Right ventricle myocardium inferior (tissue), 1 donor: ENCODE measurements at regions not wholly inside any gene's neighbourhood (a gene's known extent, or its start where the extent isn't known, plus 50 kb on each side); places are given as distances from the start of the nearest gene placed in this dataset.

ENCODE experiments used
- ATAC-seq: fragments of 200-7000 bp; cut with Tn5 transposase; one replicate; pipeline ENCODE4 v1.9.1; 2020; ENCODE audit warnings: mild to moderate bottlenecking, moderate library complexity
- DNase-seq: peaks from one replicate; pipeline ENCODE4 v3.0.0; 2021; ENCODE audit errors: missing footprints
- intact Hi-C: fragments of 100-400 bp; cut with DNase I; formaldehyde crosslinking; loops from one replicate; pipeline ENCODE4 v1.11.0; 2022
- donor health status: DM: no; HTN: yes; CAD: no; lungs with severe emphysema.

- DNase-seq, result no peak
- ATAC-seq, result no peak
- intact Hi-C loops, result no loop called here
Observed at GRCh38 chr2:125424266-125424785, 1231.6 kb upstream of the GYPC start.

GRCh38 chr2:125427721-125428315 lies 1228.1 kb upstream of the GYPC start:
- DNase-seq, result no peak
- no peak for ATAC-seq
- intact Hi-C loops, result no loop called here

GRCh38 chr2:125444106-125444505 lies 1211.9 kb upstream of the GYPC start:
- ATAC-seq, result no peak
- no peak for DNase-seq
- intact Hi-C loops, result no loop called here

DNA sequence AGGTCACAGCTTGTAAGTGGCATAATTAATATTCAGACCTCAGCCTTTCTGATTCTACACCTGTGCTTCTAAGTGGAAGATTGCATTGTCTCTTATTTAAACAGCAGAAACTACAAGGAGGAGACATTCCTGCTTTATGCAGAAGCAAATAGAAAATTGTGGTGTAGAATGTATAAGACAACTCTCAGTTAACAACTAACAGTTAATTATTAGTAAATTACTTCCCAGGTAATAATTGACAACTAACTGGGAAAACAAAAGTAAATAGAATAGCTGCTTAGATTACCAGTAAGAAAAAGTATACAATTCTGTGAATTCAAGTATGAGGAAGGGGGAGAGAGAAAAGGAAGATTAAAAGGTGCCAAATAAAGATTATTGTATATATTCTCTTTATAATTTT lies 1210.5 kb upstream of the GYPC start:
- intact Hi-C loops, result no loop called here
- no peak for ATAC-seq
- DNase-seq, result no peak

GRCh38 chr2:125450092-125450491 lies 1205.9 kb upstream of the GYPC start:
- ATAC-seq, result no peak
- intact Hi-C loops, result no loop called here
- no peak for DNase-seq

GRCh38 chr2:125455110-125455509 lies 1200.8 kb upstream of the GYPC start:
- intact Hi-C loops, result no loop called here
- no peak for DNase-seq
- no peak for ATAC-seq

GRCh38 chr2:125456693-125457363 lies 1199.1 kb upstream of the GYPC start:
- ATAC-seq (no peak), DNase-seq (no peak)
- intact Hi-C loops, result no loop called here

DNA sequence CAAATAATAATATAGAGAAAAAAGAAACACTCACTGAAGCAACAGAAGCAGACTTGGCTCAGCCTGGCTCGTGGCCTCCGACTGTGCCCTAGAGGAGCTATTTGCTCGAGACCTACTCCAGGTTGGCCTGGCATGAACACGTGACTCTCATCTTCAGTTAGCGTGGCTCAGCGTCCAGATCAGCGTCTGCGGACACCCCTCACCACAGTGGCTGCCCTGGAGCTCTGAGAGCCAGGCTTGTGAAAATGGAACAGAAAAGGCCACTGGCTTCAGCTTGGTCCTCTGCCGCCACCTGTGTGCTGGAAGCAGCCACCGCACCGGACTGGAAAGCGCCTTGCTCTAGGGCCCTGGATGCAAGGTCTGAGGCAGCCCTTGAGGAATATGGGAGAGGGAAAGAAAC lies 1184.0 kb upstream of the GYPC start:
- intact Hi-C loops, result no loop called here
- ATAC-seq, result no peak
- DNase-seq, result peak; percentile 50

DNA sequence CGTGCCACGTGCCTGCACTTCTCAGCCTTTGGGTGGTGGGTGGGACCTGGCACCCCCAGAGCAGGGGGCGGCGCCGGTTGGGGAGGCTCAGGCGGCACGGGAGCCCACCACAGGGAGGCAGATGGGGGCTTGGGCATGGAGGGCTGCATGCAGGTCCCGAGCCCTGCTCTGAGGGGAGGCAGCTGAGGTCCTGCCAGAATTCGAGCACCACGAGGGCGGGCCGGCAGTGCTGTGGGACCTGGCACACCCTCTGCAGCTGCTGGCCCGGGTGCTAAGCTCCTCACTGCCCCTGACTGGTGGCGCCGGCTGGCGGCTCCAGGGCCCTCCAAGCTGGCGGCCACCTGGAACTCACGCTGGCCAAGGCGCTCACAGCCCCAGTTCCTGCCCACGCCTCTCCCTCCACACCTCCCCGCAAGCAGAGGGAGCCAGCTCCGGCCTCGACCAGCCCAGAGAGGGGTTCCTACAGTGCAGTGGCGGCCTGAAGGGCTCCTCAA lies 1176.8 kb upstream of the GYPC start:
- intact Hi-C loops, result no loop called here
- DNase-seq (peak; percentile 60), ATAC-seq (no peak)

- intact Hi-C loops, result no loop called here
- DNase-seq, result no peak
- no peak for ATAC-seq
Observed at GRCh38 chr2:125490308-125490707, 1165.7 kb upstream of the GYPC start.

- no peak for DNase-seq
- ATAC-seq, result no peak
- intact Hi-C loops, result no loop called here
Observed at GRCh38 chr2:125491663-125492062, 1164.3 kb upstream of the GYPC start.

DNA sequence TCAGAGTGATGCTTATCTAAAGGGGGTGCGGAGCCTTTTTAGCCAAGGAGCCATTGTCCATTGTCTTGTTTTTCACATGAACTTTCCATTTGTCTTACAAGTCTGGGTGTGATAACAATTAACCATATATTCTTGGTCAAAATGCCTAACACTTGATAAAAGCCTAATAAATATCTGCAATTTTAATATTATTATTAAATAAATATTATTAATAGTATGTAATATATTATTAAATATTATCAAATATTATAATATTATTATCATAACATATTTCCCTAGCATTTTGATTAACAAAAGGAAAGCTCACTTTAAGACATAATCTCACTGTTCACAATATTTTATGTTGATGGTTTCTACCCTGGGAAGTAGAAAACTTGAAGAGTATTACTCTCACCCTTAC lies 1143.6 kb upstream of the GYPC start:
- intact Hi-C loops, result no loop called here
- no peak for ATAC-seq

GRCh38 chr2:125516496-125517109 lies 1139.4 kb upstream of the GYPC start:
- ATAC-seq, result no peak
- intact Hi-C loops, result no loop called here

More for the DNA sequence above, 1143.6 kb upstream of the GYPC start:
- DNase-seq, result no peak

GRCh38 chr2:125526093-125526492 lies 1129.9 kb upstream of the GYPC start:
- ATAC-seq (no peak), DNase-seq (no peak)
- intact Hi-C loops, result no loop called here

More at GRCh38 chr2:125516496-125517109, 1139.4 kb upstream of the GYPC start:
- no peak for DNase-seq

DNA sequence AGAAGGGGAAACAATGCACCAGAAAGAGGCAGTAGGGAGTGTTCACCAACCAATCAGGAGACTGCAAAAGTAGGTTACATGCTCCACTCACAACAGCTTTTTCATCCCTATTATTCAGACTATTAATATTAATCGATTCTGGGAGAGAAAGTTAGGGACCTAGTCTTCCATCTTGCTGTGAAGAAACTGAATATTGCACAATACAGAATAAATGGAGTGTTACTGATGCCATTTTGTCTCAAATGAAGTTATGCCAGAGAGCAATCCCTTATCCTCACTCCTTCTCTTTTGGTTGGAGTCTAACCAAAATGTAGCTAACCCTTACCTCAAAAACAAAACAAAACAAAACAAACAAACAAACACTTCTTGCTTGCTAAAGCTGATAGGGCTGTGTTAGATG lies 1120.9 kb upstream of the GYPC start:
- intact Hi-C loops, result no loop called here

GRCh38 chr2:125543968-125544514 lies 1111.9 kb upstream of the GYPC start:
- DNase-seq (no peak), ATAC-seq (no peak)
- intact Hi-C loops, result no loop called here

More for the DNA sequence above, 1120.9 kb upstream of the GYPC start:
- no peak for ATAC-seq
- no peak for DNase-seq

DNA sequence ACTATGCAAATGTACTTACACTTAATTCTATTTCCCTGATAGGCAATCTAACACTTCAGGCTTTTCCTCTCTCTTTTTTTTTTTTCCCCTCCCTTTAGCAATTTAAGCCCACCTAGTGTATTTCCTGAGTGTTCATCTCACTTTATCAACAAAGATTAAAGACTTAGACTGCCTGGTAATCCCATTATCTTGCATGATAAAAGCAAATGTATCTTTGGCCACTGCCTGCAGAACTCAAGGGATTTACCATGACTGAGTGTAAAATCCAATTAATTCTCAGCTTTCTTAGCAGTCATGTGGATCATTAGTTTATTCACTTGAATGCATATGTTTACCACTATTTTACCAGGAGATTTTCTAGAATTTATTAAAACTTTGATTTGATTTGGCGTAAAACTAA lies 1102.2 kb upstream of the GYPC start:
- DNase-seq (no peak), ATAC-seq (no peak)
- intact Hi-C loops, result no loop called here

GRCh38 chr2:125554956-125555355 lies 1101.0 kb upstream of the GYPC start:
- ATAC-seq, result no peak
- intact Hi-C loops, result no loop called here
- DNase-seq, result no peak

GRCh38 chr2:125559186-125559585 lies 1096.8 kb upstream of the GYPC start:
- no peak for ATAC-seq
- intact Hi-C loops, result no loop called here
- no peak for DNase-seq

- DNase-seq, result no peak
- intact Hi-C loops, result no loop called here
Observed at GRCh38 chr2:125560855-125561254, 1095.1 kb upstream of the GYPC start.

More at GRCh38 chr2:125560855-125561254, 1095.1 kb upstream of the GYPC start:
- ATAC-seq, result no peak
